Ascending aorta (tissue), 2 donors: ENCODE measurements at regions not wholly inside any gene's neighbourhood (a gene's known extent, or its start where the extent isn't known, plus 50 kb on each side); places are given as distances from the start of the nearest gene placed in this dataset.

Experiments
- DNase-seq, 2 donors: peaks; one replicate each; pipeline ENCODE4 v3.0.0-alpha.2; 2019; ENCODE audit warnings: low spot score in 2 of 2
- H3K27ac ChIP-seq, 2 donors: fragments of 200-600 bp; sonication (generic); one replicate each; pipeline ENCODE4 v1.5.1; 2016 to 2017; ENCODE audit warnings: mild to moderate bottlenecking in 1 of 2
- H3K27me3 ChIP-seq: fragments of 200-600 bp; sonication (generic); one replicate; pipeline ENCODE4 v1.5.1; 2017
- H3K36me3 ChIP-seq, 2 donors: fragments of 200-600 bp; sonication (generic); one replicate each; pipeline ENCODE4 v1.5.1; 2016
- H3K4me1 ChIP-seq, 2 donors: fragments of 200-600 bp; sonication (generic); one replicate each; pipeline ENCODE4 v1.5.1; 2016 to 2017; ENCODE audit warnings: mild to moderate bottlenecking in 1 of 2
- H3K4me3 ChIP-seq, 2 donors: fragments of 200-600 bp; sonication (generic); one replicate each; pipeline ENCODE4 v1.5.1; 2016 to 2017; ENCODE audit warnings: mild to moderate bottlenecking in 1 of 2
- H3K9me3 ChIP-seq, 2 donors: fragments of 200-600 bp; sonication (generic); one replicate each; pipeline ENCODE4 v1.5.1; 2016
- CTCF ChIP-seq, 3 experiments: fragments of 200-600 bp in 2 of 3; fragments of 450-650 bp in 1 of 3; sonication (generic) in 2 of 3; IDR thresholded peaks; one replicate each; pipeline ENCODE4 v1.5.1; 2016 to 2019; ENCODE audit warnings: antibody characterized with exemption in 3 of 3, mild to moderate bottlenecking in 1 of 3, moderate library complexity in 1 of 3
- intact Hi-C: fragments of 100-400 bp; cut with DNase I; formaldehyde crosslinking; loops from one replicate; pipeline ENCODE4 v1.15.1; 2023

- Histone ChIP-seq H3K36me3 (no peaks in the 10 kb centered on the region), H3K27me3 (no peaks in the 10 kb centered on the region), H3K9me3 (no peaks in the 10 kb centered on the region), H3K4me3 (no peak overlapping the region), H3K27ac (no peak overlapping the region), H3K4me1 (no peaks in the 10 kb centered on the region)
- no peak for DNase-seq
- intact Hi-C loops, result no loop called here
- no peak for TF ChIP-seq CTCF (IDR thresholded peaks at IDR 0.05)
Observed at GRCh38 chr4:142917678-142918077, 71.6 kb upstream of the INPP4B start.

- no peaks in the 10 kb centered on the region for H3K27me3 ChIP-seq
- no peak for DNase-seq
- H3K4me3 ChIP-seq, result no peak overlapping the region
- intact Hi-C loops, result no loop called here
- no peaks in the 10 kb centered on the region for H3K9me3 ChIP-seq
- TF ChIP-seq CTCF (IDR thresholded peaks at IDR 0.05), result no peak
- no peaks in the 10 kb centered on the region for H3K4me1 ChIP-seq
- no peak overlapping the region for H3K27ac ChIP-seq
- no peaks in the 10 kb centered on the region for H3K36me3 ChIP-seq
Observed at GRCh38 chr4:142922720-142923119, 76.6 kb upstream of the INPP4B start.

GRCh38 chr4:142923619-142924018, 77.5 kb upstream of the INPP4B start:
- TF ChIP-seq CTCF (IDR thresholded peaks at IDR 0.05), result no peak
- H3K36me3 ChIP-seq, result no peaks in the 10 kb centered on the region
- H3K4me3 ChIP-seq, result no peak overlapping the region
- H3K27me3 ChIP-seq, result no peaks in the 10 kb centered on the region
- no peaks in the 10 kb centered on the region for H3K9me3 ChIP-seq
- no peak for DNase-seq
- intact Hi-C loops, result no loop called here
- H3K4me1 ChIP-seq, result no peaks in the 10 kb centered on the region
- no peak overlapping the region for H3K27ac ChIP-seq

DNA sequence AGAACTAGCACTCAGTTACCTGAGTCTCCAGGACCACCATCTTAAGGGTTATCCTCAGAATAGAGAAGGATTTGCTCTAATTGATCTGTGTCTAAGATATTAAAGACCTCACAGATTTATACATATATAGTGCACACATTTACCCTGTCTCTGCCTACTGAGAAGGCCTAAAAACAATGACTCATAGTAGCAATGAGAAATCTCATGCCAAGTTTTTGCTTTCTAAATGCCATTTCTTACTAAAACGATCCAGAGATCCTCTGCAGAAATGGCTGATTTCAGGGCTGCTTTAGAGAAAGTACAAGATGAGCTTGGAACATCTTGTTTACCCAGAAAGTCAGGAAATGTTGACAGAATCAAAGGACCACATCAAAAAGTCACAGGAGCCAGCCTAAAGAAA, 79.1 kb upstream of the INPP4B start:
- TF ChIP-seq CTCF (IDR thresholded peaks at IDR 0.05), result no peak
- Histone ChIP-seq H3K4me3 (no peak overlapping the region), H3K9me3 (no peaks in the 10 kb centered on the region), H3K27ac (no peak overlapping the region), H3K4me1 (no peaks in the 10 kb centered on the region), H3K36me3 (no peaks in the 10 kb centered on the region), H3K27me3 (no peaks in the 10 kb centered on the region)
- intact Hi-C loops, result no loop called here
- no peak for DNase-seq

DNA sequence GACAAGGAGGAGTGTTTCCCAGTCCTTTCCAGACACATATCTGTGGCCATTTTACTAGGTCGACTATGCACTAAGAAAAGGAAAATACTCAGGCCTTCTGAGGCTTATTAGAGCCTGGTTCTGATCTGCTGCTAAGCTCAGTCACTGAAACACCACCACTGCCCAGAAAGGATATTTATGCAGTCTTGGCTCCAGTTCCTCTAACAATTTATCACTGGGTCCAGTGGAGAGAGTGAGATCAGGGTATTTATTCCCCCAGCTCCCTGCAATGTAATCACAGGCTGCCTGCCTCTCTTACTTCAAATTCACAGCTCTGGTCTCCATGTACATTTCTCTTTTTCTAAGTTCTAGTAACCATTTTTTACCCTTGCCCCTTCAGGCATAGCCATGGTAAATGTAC, 81.6 kb upstream of the INPP4B start:
- no peak for DNase-seq
- Histone ChIP-seq H3K27me3 (no peaks in the 10 kb centered on the region), H3K9me3 (no peaks in the 10 kb centered on the region), H3K4me1 (no peaks in the 10 kb centered on the region), H3K36me3 (no peaks in the 10 kb centered on the region), H3K27ac (no peak overlapping the region), H3K4me3 (no peak overlapping the region)
- intact Hi-C loops, result no loop called here
- no peak for TF ChIP-seq CTCF (IDR thresholded peaks at IDR 0.05)

- Histone ChIP-seq H3K4me1 (no peaks in the 10 kb centered on the region), H3K27me3 (no peaks in the 10 kb centered on the region), H3K4me3 (no peak overlapping the region), H3K36me3 (no peaks in the 10 kb centered on the region), H3K9me3 (no peaks in the 10 kb centered on the region), H3K27ac (no peak overlapping the region)
- no peak for TF ChIP-seq CTCF (IDR thresholded peaks at IDR 0.05)
- DNase-seq, result no peak
- intact Hi-C loops, result no loop called here
Observed at GRCh38 chr4:142929526-142929925, 83.4 kb upstream of the INPP4B start.
